ENCODE measurements at regions not wholly inside any gene's neighbourhood (a gene's known extent, or its start where the extent isn't known, plus 50 kb on each side); places are given as distances from the start of the nearest gene placed in this dataset.

- Mint-ChIP-seq H3K9me3 (ENCODE audit: insufficient read depth) (no peaks in the 10 kb centered on the region), H3K27ac (no peak overlapping the region), H3K4me3 (no peak overlapping the region), H3K27me3 (peaks cover 26% of the 10 kb centered on the region), H3K4me1 (no peaks in the 10 kb centered on the region)
- Histone ChIP-seq H4K20me1 (ENCODE audit: control insufficient read depth, insufficient read depth, low read length, poor library complexity, severe bottlenecking) (no peaks in the 10 kb centered on the region), H3K79me2 (ENCODE audit: control insufficient read depth, insufficient read depth, low read length) (no peaks in the 10 kb centered on the region), H3K27ac (ENCODE audit: low read length in 2 of 2) (no peak overlapping the region), H3K27me3 (replicated peaks in 1 of 4; ENCODE audit: control extremely low read depth in 1 of 4, control insufficient read depth in 3 of 4, insufficient read depth in 4 of 4, low read length in 3 of 4) (peaks cover 0 to 3% (median 0%) of the 10 kb centered on the region in 4 experiments), H2AFZ (ENCODE audit: insufficient read depth, low read depth, low read length, poor library complexity, severe bottlenecking) (no peak overlapping the region), H3K4me1 (ENCODE audit: control insufficient read depth in 2 of 2, insufficient read depth in 2 of 2, low read length in 2 of 2) (no peaks in the 10 kb centered on the region), H3K4me3 (ENCODE audit: control extremely low read depth in 1 of 5, extremely low read depth in 1 of 5, insufficient read depth in 1 of 5, low read depth in 2 of 5, low read length in 4 of 5) (no peak overlapping the region), H3K9ac (ENCODE audit: low read length) (no peak overlapping the region), H3K9me3 (ENCODE audit: control extremely low read depth in 1 of 3, control insufficient read depth in 2 of 3, insufficient read depth in 1 of 3, low read length in 2 of 3) (peaks cover 0 to 7% (median 0%) of the 10 kb centered on the region in 3 donors), H3K36me3 (replicated peaks in 1 of 2; ENCODE audit: control extremely low read depth in 1 of 2, control insufficient read depth in 1 of 2, extremely low read depth in 1 of 2, insufficient read depth in 2 of 2, low read length in 1 of 2) (no peaks in the 10 kb centered on the region), H3K4me2 (replicated peaks; ENCODE audit: low read depth, low read length, poor library complexity, severe bottlenecking) (no peak overlapping the region)
- CTCF ChIA-PET = no interaction called here
- intact Hi-C loops (cut with micrococcal nuclease) = no loop called here
- POLR2A ChIA-PET = no interaction called here
- DNase-seq = no peak
- TF ChIP-seq, protein P1, sequence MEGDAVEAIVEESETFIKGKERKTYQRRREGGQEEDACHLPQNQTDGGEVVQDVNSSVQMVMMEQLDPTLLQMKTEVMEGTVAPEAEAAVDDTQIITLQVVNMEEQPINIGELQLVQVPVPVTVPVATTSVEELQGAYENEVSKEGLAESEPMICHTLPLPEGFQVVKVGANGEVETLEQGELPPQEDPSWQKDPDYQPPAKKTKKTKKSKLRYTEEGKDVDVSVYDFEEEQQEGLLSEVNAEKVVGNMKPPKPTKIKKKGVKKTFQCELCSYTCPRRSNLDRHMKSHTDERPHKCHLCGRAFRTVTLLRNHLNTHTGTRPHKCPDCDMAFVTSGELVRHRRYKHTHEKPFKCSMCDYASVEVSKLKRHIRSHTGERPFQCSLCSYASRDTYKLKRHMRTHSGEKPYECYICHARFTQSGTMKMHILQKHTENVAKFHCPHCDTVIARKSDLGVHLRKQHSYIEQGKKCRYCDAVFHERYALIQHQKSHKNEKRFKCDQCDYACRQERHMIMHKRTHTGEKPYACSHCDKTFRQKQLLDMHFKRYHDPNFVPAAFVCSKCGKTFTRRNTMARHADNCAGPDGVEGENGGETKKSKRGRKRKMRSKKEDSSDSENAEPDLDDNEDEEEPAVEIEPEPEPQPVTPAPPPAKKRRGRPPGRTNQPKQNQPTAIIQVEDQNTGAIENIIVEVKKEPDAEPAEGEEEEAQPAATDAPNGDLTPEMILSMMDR (IDR thresholded peaks at IDR 0.05) = no peak
- TF ChIP-seq EZH2 (IDR thresholded peaks at IDR 0.05; ENCODE audit: borderline replicate concordance, insufficient read depth, low read depth, low read length, poor library complexity, severe bottlenecking) = no peak
- WGBS (ENCODE audit: insufficient coverage) = 92% methylated on average over 10 of the region's 12 CpGs
- ATAC-seq (ENCODE audit: low read depth) = no peak
These were observed 81.8 kb upstream of the RBPJ start for GRCh38 chr4:26238778-26239679.

DNA sequence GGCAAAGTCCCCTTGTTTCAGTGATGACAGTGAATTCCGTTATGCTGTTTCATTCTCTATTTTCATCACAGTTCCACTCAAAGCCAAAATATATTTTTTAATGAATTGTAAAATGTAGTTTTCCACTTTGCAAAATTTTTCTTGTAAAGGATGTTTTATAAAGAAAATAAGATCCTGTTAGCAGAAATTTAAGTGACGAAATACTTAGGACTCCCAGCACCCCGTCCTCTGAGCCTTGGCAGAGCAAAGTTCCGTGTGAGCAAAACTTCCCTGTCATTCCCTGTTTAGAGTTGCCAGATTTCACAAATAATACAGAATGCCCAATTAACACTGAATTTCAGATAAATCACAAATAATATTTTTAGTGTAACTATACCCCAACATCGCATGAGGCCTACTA lies 81.0 kb upstream of the RBPJ start:
- no peaks in the 10 kb centered on the region for H3K4me1 ChIP-seq (ENCODE audit: control insufficient read depth in 2 of 2, insufficient read depth in 2 of 2, low read length in 2 of 2)
- no peak for TF ChIP-seq EZH2 (IDR thresholded peaks at IDR 0.05; ENCODE audit: borderline replicate concordance, insufficient read depth, low read depth, low read length, poor library complexity, severe bottlenecking)
- TF ChIP-seq, protein P1 (IDR thresholded peaks at IDR 0.05) = no peak
- Mint-ChIP-seq H3K4me3 (no peak overlapping the region), H3K27ac (no peak overlapping the region), H3K4me1 (no peaks in the 10 kb centered on the region), H3K9me3 (ENCODE audit: insufficient read depth) (no peaks in the 10 kb centered on the region), H3K27me3 (peaks cover 26% of the 10 kb centered on the region)
- H2AFZ ChIP-seq (ENCODE audit: insufficient read depth, low read depth, low read length, poor library complexity, severe bottlenecking) = no peak overlapping the region
- intact Hi-C loops (cut with micrococcal nuclease) = no loop called here
- DNase-seq (no peak), ATAC-seq (ENCODE audit: low read depth) (no peak)
- WGBS (ENCODE audit: insufficient coverage) = 90% methylated on average over 2 of the region's 5 CpGs
- CTCF ChIA-PET = no interaction called here
- no peak overlapping the region for H3K4me2 ChIP-seq (replicated peaks; ENCODE audit: low read depth, low read length, poor library complexity, severe bottlenecking)
- H3K4me3 ChIP-seq (ENCODE audit: control extremely low read depth in 1 of 5, extremely low read depth in 1 of 5, insufficient read depth in 1 of 5, low read depth in 2 of 5, low read length in 4 of 5) = no peak overlapping the region
- POLR2A ChIA-PET = no interaction called here
- H4K20me1 ChIP-seq (ENCODE audit: control insufficient read depth, insufficient read depth, low read length, poor library complexity, severe bottlenecking) = no peaks in the 10 kb centered on the region
- no peak overlapping the region for H3K9ac ChIP-seq (ENCODE audit: low read length)
- no peak overlapping the region for H3K27ac ChIP-seq (ENCODE audit: low read length in 2 of 2)
- H3K27me3 ChIP-seq (replicated peaks in 1 of 4; ENCODE audit: control extremely low read depth in 1 of 4, control insufficient read depth in 3 of 4, insufficient read depth in 4 of 4, low read length in 3 of 4) = peaks cover 0 to 3% (median 0%) of the 10 kb centered on the region in 4 experiments
- no peaks in the 10 kb centered on the region for H3K36me3 ChIP-seq (replicated peaks in 1 of 2; ENCODE audit: control extremely low read depth in 1 of 2, control insufficient read depth in 1 of 2, extremely low read depth in 1 of 2, insufficient read depth in 2 of 2, low read length in 1 of 2)
- H3K79me2 ChIP-seq (ENCODE audit: control insufficient read depth, insufficient read depth, low read length) = no peaks in the 10 kb centered on the region
- H3K9me3 ChIP-seq (ENCODE audit: control extremely low read depth in 1 of 3, control insufficient read depth in 2 of 3, insufficient read depth in 1 of 3, low read length in 2 of 3) = peaks cover 0 to 7% (median 0%) of the 10 kb centered on the region in 3 donors
